Thyroid gland (tissue), 4 donors: ENCODE measurements at regions not wholly inside any gene's neighbourhood (a gene's known extent, or its start where the extent isn't known, plus 50 kb on each side); places are given as distances from the start of the nearest gene placed in this dataset.

Experiments used
- POLR2A ChIP-seq, 2 donors: fragments of 450-650 bp; IDR thresholded peaks; one replicate each; pipeline ENCODE4 v1.6.1; 2017; ENCODE audit warnings: antibody characterized with exemption in 2 of 2, mild to moderate bottlenecking in 2 of 2, moderate library complexity in 1 of 2
- TF ChIP-seq, protein P1 (sequence below), 6 experiments: fragments of 200-600 bp in 3 of 6; fragments of 450-650 bp in 3 of 6; sonication (generic) in 3 of 6; IDR thresholded peaks; one replicate each; pipeline ENCODE4 v1.5.1; 2016 to 2019; ENCODE audit warnings: antibody characterized with exemption in 6 of 6, mild to moderate bottlenecking in 2 of 6, inconsistent platforms in 1 of 6, moderate library complexity in 1 of 6

- TF ChIP-seq, protein P1, sequence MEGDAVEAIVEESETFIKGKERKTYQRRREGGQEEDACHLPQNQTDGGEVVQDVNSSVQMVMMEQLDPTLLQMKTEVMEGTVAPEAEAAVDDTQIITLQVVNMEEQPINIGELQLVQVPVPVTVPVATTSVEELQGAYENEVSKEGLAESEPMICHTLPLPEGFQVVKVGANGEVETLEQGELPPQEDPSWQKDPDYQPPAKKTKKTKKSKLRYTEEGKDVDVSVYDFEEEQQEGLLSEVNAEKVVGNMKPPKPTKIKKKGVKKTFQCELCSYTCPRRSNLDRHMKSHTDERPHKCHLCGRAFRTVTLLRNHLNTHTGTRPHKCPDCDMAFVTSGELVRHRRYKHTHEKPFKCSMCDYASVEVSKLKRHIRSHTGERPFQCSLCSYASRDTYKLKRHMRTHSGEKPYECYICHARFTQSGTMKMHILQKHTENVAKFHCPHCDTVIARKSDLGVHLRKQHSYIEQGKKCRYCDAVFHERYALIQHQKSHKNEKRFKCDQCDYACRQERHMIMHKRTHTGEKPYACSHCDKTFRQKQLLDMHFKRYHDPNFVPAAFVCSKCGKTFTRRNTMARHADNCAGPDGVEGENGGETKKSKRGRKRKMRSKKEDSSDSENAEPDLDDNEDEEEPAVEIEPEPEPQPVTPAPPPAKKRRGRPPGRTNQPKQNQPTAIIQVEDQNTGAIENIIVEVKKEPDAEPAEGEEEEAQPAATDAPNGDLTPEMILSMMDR (IDR thresholded peaks at IDR 0.05) = no peak
- no peak for TF ChIP-seq POLR2A (IDR thresholded peaks at IDR 0.05)
These were observed 213.4 kb downstream of the TSHZ3 start for GRCh38 chr19:31135841-31136240.
